ENCODE measurements at regions not wholly inside any gene's neighbourhood (a gene's known extent, or its start where the extent isn't known, plus 50 kb on each side); places are given as distances from the start of the nearest gene placed in this dataset.

GRCh38 chr12:61536117-61536516, 724.1 kb upstream of the USP15 start:
- H3K36me3 Mint-ChIP-seq (ENCODE audit: low read depth): no peaks in the 10 kb centered on the region
- ATAC-seq: no peak
- TF ChIP-seq, protein P1, sequence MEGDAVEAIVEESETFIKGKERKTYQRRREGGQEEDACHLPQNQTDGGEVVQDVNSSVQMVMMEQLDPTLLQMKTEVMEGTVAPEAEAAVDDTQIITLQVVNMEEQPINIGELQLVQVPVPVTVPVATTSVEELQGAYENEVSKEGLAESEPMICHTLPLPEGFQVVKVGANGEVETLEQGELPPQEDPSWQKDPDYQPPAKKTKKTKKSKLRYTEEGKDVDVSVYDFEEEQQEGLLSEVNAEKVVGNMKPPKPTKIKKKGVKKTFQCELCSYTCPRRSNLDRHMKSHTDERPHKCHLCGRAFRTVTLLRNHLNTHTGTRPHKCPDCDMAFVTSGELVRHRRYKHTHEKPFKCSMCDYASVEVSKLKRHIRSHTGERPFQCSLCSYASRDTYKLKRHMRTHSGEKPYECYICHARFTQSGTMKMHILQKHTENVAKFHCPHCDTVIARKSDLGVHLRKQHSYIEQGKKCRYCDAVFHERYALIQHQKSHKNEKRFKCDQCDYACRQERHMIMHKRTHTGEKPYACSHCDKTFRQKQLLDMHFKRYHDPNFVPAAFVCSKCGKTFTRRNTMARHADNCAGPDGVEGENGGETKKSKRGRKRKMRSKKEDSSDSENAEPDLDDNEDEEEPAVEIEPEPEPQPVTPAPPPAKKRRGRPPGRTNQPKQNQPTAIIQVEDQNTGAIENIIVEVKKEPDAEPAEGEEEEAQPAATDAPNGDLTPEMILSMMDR (IDR thresholded peaks at IDR 0.05): no peak
- DNase-seq: no peak
- no peaks in the 10 kb centered on the region for H3K4me1 Mint-ChIP-seq (ENCODE audit: low read depth)
- CTCF ChIA-PET: interaction anchor here (1.3 kb wide), 1 partner anchor 12 kb away, joined by 3 read pairs; no protein-coding TSS in a partner anchor
- no peak overlapping the region for H3K27ac Mint-ChIP-seq
- peaks cover 2% of the 10 kb centered on the region for H3K9me3 Mint-ChIP-seq
- H3K27me3 Mint-ChIP-seq: no peaks in the 10 kb centered on the region
- no peak overlapping the region for H3K4me3 Mint-ChIP-seq
- POLR2A ChIA-PET: no interaction called here
- intact Hi-C loops (cut with micrococcal nuclease): no loop called here

DNA sequence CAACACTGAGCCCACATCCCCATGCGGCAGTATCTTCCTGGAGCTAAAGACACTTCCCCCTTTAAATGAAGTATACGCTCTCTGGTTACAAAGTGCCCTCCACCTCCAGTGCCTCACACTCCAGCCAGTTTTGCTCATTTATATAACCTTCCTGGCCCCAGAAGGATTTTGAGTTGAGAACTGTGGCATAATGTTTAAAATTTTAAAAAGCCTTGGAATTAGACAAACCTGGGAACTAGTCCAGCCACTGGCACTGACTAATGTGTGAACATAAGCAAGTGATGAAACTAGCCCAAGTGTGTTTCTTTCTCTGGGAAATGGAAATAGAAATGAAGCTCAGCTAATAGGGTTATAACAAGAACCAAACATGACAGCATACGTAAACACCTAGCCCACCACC, 723.7 kb upstream of the USP15 start:
- POLR2A ChIA-PET: no interaction called here
- CTCF ChIA-PET: no interaction called here

GRCh38 chr12:61538951-61539350, 721.3 kb upstream of the USP15 start:
- DNase-seq: no peak
- TF ChIP-seq, protein P1 (IDR thresholded peaks at IDR 0.05): no peak
- Mint-ChIP-seq H3K4me1 (ENCODE audit: low read depth) (no peaks in the 10 kb centered on the region), H3K27ac (no peak overlapping the region), H3K27me3 (no peaks in the 10 kb centered on the region), H3K9me3 (peaks cover 1% of the 10 kb centered on the region), H3K36me3 (ENCODE audit: low read depth) (no peaks in the 10 kb centered on the region), H3K4me3 (no peak overlapping the region)
- ATAC-seq: no peak
- POLR2A ChIA-PET: no interaction called here
- CTCF ChIA-PET: no interaction called here
- intact Hi-C loops (cut with micrococcal nuclease): no loop called here

More for the DNA sequence above, 723.7 kb upstream of the USP15 start:
- Mint-ChIP-seq H3K27me3 (no peaks in the 10 kb centered on the region), H3K27ac (no peak overlapping the region), H3K36me3 (ENCODE audit: low read depth) (no peaks in the 10 kb centered on the region), H3K9me3 (peaks cover 2% of the 10 kb centered on the region), H3K4me1 (ENCODE audit: low read depth) (no peaks in the 10 kb centered on the region), H3K4me3 (no peak overlapping the region)
- intact Hi-C loops (cut with micrococcal nuclease): no loop called here
- ATAC-seq (no peak), DNase-seq (no peak)
- TF ChIP-seq, protein P1 (IDR thresholded peaks at IDR 0.05): no peak

DNA sequence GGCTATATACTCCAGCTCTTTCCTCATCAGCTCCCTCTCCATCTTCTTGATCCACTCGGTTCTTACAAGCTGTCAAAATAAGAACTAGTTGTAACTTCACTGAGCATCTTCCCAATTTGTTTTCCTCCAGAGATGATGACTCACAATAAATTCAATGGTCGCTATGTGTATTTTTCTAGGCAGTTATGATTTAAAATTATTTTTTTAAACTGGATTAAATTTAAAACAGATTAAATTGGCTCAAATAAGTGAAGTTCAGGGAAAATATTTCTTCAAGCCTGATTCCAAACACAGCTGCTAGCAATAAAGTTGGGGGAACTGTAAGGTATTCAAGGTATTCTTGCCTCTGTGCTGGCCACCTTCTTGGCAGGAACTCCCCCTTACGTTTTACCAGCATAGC, 717.7 kb upstream of the USP15 start:
- no peak for DNase-seq
- Mint-ChIP-seq H3K9me3 (peaks cover 1% of the 10 kb centered on the region), H3K36me3 (ENCODE audit: low read depth) (no peaks in the 10 kb centered on the region), H3K27ac (no peak overlapping the region), H3K4me3 (no peak overlapping the region), H3K4me1 (ENCODE audit: low read depth) (no peaks in the 10 kb centered on the region), H3K27me3 (no peaks in the 10 kb centered on the region)
- no peak for ATAC-seq
- POLR2A ChIA-PET: no interaction called here
- TF ChIP-seq, protein P1 (IDR thresholded peaks at IDR 0.05): no peak
- CTCF ChIA-PET: no interaction called here
- intact Hi-C loops (cut with micrococcal nuclease): no loop called here

GRCh38 chr12:61546296-61546695, 713.9 kb upstream of the USP15 start:
- H3K27me3 Mint-ChIP-seq: no peaks in the 10 kb centered on the region
- peaks cover 1% of the 10 kb centered on the region for H3K9me3 Mint-ChIP-seq
- DNase-seq (no peak), ATAC-seq (no peak)
- ChIA-PET CTCF (no interaction called here), POLR2A (no interaction called here)
- no peaks in the 10 kb centered on the region for H3K4me1 Mint-ChIP-seq (ENCODE audit: low read depth)
- intact Hi-C loops (cut with micrococcal nuclease): no loop called here
- H3K27ac Mint-ChIP-seq: no peak overlapping the region
- no peaks in the 10 kb centered on the region for H3K36me3 Mint-ChIP-seq (ENCODE audit: low read depth)
- no peak overlapping the region for H3K4me3 Mint-ChIP-seq
- TF ChIP-seq, protein P1 (IDR thresholded peaks at IDR 0.05): no peak
